Keratinocyte (primary cell): ENCODE measurements at regions not wholly inside any gene's neighbourhood (a gene's known extent, or its start where the extent isn't known, plus 50 kb on each side); places are given as distances from the start of the nearest gene placed in this dataset.

Source experiments
- CTCF ChIP-seq, 3 experiments: IDR thresholded peaks in 1 of 3; conservative IDR thresholded peaks in 1 of 3; optimal IDR thresholded peaks in 1 of 3; 2 replicates in 2 of 3; 3 replicates in 1 of 3; pipeline versions ENCODE3 to v1.5.1; 2011; ENCODE audit warnings: low read length in 3 of 3, mild to moderate bottlenecking in 3 of 3, moderate library complexity in 2 of 3, control low read depth in 1 of 3, inconsistent platforms in 1 of 3; ENCODE audit not compliant: insufficient read depth in 2 of 3; ENCODE audit errors: extremely low read depth in 1 of 3
- EZH2 ChIP-seq: IDR thresholded peaks from one replicate; pipeline ENCODE4 v1.6.1; 2012; ENCODE audit warnings: inconsistent platforms, mild to moderate bottlenecking, low read length, moderate library complexity

GRCh38 chr13:89550938-89551337 is 1796.5 kb upstream of the MIR17HG start:
- TF ChIP-seq CTCF (optimal IDR thresholded peaks at IDR 0.05 in 1 of 3, IDR thresholded peaks at IDR 0.05 in 1 of 3, conservative IDR thresholded peaks at IDR 0.05 in 1 of 3; ENCODE audit: extremely low read depth in 1 of 3, insufficient read depth in 2 of 3, low read length in 3 of 3) (no peak), EZH2 (no peak)
